ENCODE measurements at regions not wholly inside any gene's neighbourhood (a gene's known extent, or its start where the extent isn't known, plus 50 kb on each side); places are given as distances from the start of the nearest gene placed in this dataset.
A peak's percentile ranks its signal among the peaks of the same experiment; 100 is the strongest.

GRCh38 chr1:238063454-238063853 lies 172.7 kb upstream of the ZP4 start:
- in situ Hi-C loops (cut with MboI; ENCODE audit: low pct_unique_long_range_greater_than_20kb, low sequenced_read_pairs, unreplicated experiment): no loop called here
- DNase-seq (ENCODE audit: low spot score): peak; percentile 6
- no peak for TF ChIP-seq CTCF (IDR thresholded peaks at IDR 0.05; ENCODE audit: extremely low read depth, insufficient read depth, missing control alignments)

- peak; percentile 10 for DNase-seq (ENCODE audit: low spot score)
- TF ChIP-seq CTCF (IDR thresholded peaks at IDR 0.05; ENCODE audit: extremely low read depth, insufficient read depth, missing control alignments): no peak
- in situ Hi-C loops (cut with MboI; ENCODE audit: low pct_unique_long_range_greater_than_20kb, low sequenced_read_pairs, unreplicated experiment): no loop called here
These were observed 171.4 kb upstream of the ZP4 start for GRCh38 chr1:238061967-238062613.

GRCh38 chr1:238060061-238060460 lies 169.3 kb upstream of the ZP4 start:
- peak; percentile 16 for DNase-seq (ENCODE audit: low spot score)
- TF ChIP-seq CTCF (IDR thresholded peaks at IDR 0.05; ENCODE audit: extremely low read depth, insufficient read depth, missing control alignments): no peak
- in situ Hi-C loops (cut with MboI; ENCODE audit: low pct_unique_long_range_greater_than_20kb, low sequenced_read_pairs, unreplicated experiment): no loop called here

GRCh38 chr1:238052496-238053266 lies 162.0 kb upstream of the ZP4 start:
- no peak for DNase-seq (ENCODE audit: low spot score)
- in situ Hi-C loops (cut with MboI; ENCODE audit: low pct_unique_long_range_greater_than_20kb, low sequenced_read_pairs, unreplicated experiment): no loop called here
- no peak for TF ChIP-seq CTCF (IDR thresholded peaks at IDR 0.05; ENCODE audit: extremely low read depth, insufficient read depth, missing control alignments)

GRCh38 chr1:238029126-238029525 lies 138.4 kb upstream of the ZP4 start:
- in situ Hi-C loops (cut with MboI; ENCODE audit: low pct_unique_long_range_greater_than_20kb, low sequenced_read_pairs, unreplicated experiment): no loop called here
- no peak for DNase-seq (ENCODE audit: low spot score)
- TF ChIP-seq CTCF (IDR thresholded peaks at IDR 0.05; ENCODE audit: extremely low read depth, insufficient read depth, missing control alignments): no peak

- in situ Hi-C loops (cut with MboI; ENCODE audit: low pct_unique_long_range_greater_than_20kb, low sequenced_read_pairs, unreplicated experiment): no loop called here
- TF ChIP-seq CTCF (IDR thresholded peaks at IDR 0.05; ENCODE audit: extremely low read depth, insufficient read depth, missing control alignments): no peak
- no peak for DNase-seq (ENCODE audit: low spot score)
These were observed 136.6 kb upstream of the ZP4 start for GRCh38 chr1:238027366-238027765.
